SK-N-SH (cell line): ENCODE measurements at regions not wholly inside any gene's neighbourhood (a gene's known extent, or its start where the extent isn't known, plus 50 kb on each side); places are given as distances from the start of the nearest gene placed in this dataset.
"Not testable (repeated sequence)": the region's sequence is repeated elsewhere in the genome, so short reads cannot be mapped to it uniquely, and the experiment has no call there.

ENCODE experiments used
- CTCF ChIA-PET: fragments of 300-600, 350-600 bp; formaldehyde crosslinking; extraction: SDS; loops from one replicate; lab custom pipeline; 2021; lab: Yijun Ruan, JAX
- POLR2A ChIA-PET: fragments of 350-600 bp; sonication (Branson Sonifier 250); formaldehyde crosslinking; extraction: SDS; loops from one replicate; lab custom pipeline; 2020; ENCODE audit warnings: antibody characterized with exemption, inconsistent platforms; lab: Yijun Ruan, JAX
- DNase-seq: peaks from one replicate; pipeline ENCODE4 v3.0.0; 2012
- H2AFZ ChIP-seq: fragments of 200-600 bp; sonication (generic); 2 replicates; pipeline ENCODE4 v1.8.1; 2016; ENCODE audit warnings: antibody characterized with exemption, mild to moderate bottlenecking, low read depth
- H3F3A ChIP-seq: fragments of 200-600 bp; sonication (generic); replicated peaks from 2 replicates; pipeline ENCODE3; 2016; ENCODE audit warnings: antibody characterized with exemption, mild to moderate bottlenecking; ENCODE audit not compliant: insufficient read depth
- H3K27ac ChIP-seq, 2 experiments: fragments of 200-500 bp in 1 of 2; fragments of 200-600 bp in 1 of 2; sonication (Bioruptor generic) in 1 of 2; sonication (generic), shearing (Covaris generic) in 1 of 2; 2 replicates each; pipeline versions ENCODE4 v1.5.1 to v1.6.1; 2014 to 2016; ENCODE audit warnings: low read depth in 2 of 2, inconsistent platforms in 1 of 2, low read length in 1 of 2, mild to moderate bottlenecking in 1 of 2, mixed read lengths in 1 of 2
- H3K27me3 ChIP-seq: fragments of 200-600 bp; sonication (generic), shearing (Covaris generic); 2 replicates; pipeline ENCODE4 v1.6.1; 2016; ENCODE audit warnings: mixed run types; ENCODE audit not compliant: insufficient read depth
- H3K36me3 ChIP-seq, 2 experiments: fragments of 200-500 bp in 1 of 2; fragments of 200-600 bp in 1 of 2; sonication (Bioruptor generic) in 1 of 2; sonication (generic) in 1 of 2; replicated peaks in 1 of 2; 2 replicates each; pipeline versions ENCODE3 to v1.5.1; 2014 to 2016; ENCODE audit warnings: low read length in 1 of 2, mild to moderate bottlenecking in 1 of 2; ENCODE audit not compliant: insufficient read depth in 2 of 2, control insufficient read depth in 1 of 2
- H3K4me1 ChIP-seq, 2 experiments: fragments of 200-500 bp in 1 of 2; fragments of 200-600 bp in 1 of 2; sonication (Bioruptor generic) in 1 of 2; sonication (generic), shearing (Covaris generic) in 1 of 2; 2 replicates each; pipeline versions ENCODE4 v1.5.1 to v1.6.1; 2014 to 2016; ENCODE audit warnings: low read depth in 1 of 2, low read length in 1 of 2, mixed run types in 1 of 2; ENCODE audit not compliant: insufficient read depth in 2 of 2, control insufficient read depth in 1 of 2
- H3K4me2 ChIP-seq: fragments of 200-600 bp; sonication (generic), shearing (Covaris generic); 2 replicates; pipeline ENCODE4 v1.6.1; 2017; ENCODE audit warnings: mixed run types
- H3K4me3 ChIP-seq, 2 experiments: fragments of 200-500 bp in 1 of 2; fragments of 200-600 bp in 1 of 2; sonication (Bioruptor generic) in 1 of 2; sonication (generic), shearing (Covaris generic) in 1 of 2; 2 replicates each; pipeline versions ENCODE4 v1.5.1 to v1.8.1; 2014 to 2016; ENCODE audit warnings: low read depth in 2 of 2, inconsistent platforms in 1 of 2, low read length in 1 of 2, mild to moderate bottlenecking in 1 of 2, mixed read lengths in 1 of 2, moderate library complexity in 1 of 2
- H3K79me2 ChIP-seq: fragments of 200-600 bp; sonication (generic); 2 replicates; pipeline ENCODE4 v1.8.1; 2017; ENCODE audit warnings: mild to moderate bottlenecking; ENCODE audit not compliant: insufficient read depth
- H3K9ac ChIP-seq: fragments of 200-600 bp; sonication (generic); 2 replicates; pipeline ENCODE4 v1.6.1; 2017; ENCODE audit warnings: mixed run types
- H3K9me2 ChIP-seq: fragments of 200-600 bp; sonication (generic); 2 replicates; pipeline ENCODE4 v1.6.1; 2017; ENCODE audit warnings: mixed run types
- H3K9me3 ChIP-seq: fragments of 200-600 bp; sonication (generic); 2 replicates; pipeline ENCODE4 v1.6.1; 2017; ENCODE audit warnings: mixed run types, mild to moderate bottlenecking, moderate library complexity
- H4K20me1 ChIP-seq: fragments of 200-600 bp; sonication (generic); 2 replicates; pipeline ENCODE4 v1.6.1; 2017; ENCODE audit warnings: mild to moderate bottlenecking, mixed run types; ENCODE audit not compliant: insufficient read depth
- CHD2 ChIP-seq: fragments of 150-350 bp; IDR thresholded peaks from 2 replicates; pipeline ENCODE4 v1.6.1; 2018; ENCODE audit warnings: low read length; ENCODE audit not compliant: partially characterized antibody
- ELF1 ChIP-seq: IDR thresholded peaks from 2 replicates; pipeline ENCODE4 v1.4.0; 2012
- EP300 ChIP-seq, 2 experiments: IDR thresholded peaks; 2 replicates each; pipeline versions ENCODE4 v1.4.0 to v1.6.1; 2012; ENCODE audit warnings: borderline replicate concordance in 1 of 2, low read depth in 1 of 2, low read length in 1 of 2
- FOSL2 ChIP-seq: IDR thresholded peaks from 2 replicates; pipeline ENCODE4 v1.4.0; 2012; ENCODE audit warnings: low read depth, mild to moderate bottlenecking, moderate library complexity, borderline replicate concordance
- FOXJ3 ChIP-seq: sonication (generic); formaldehyde crosslinking; IDR thresholded peaks from 2 replicates; pipeline ENCODE4 v1.5.1; 2020; ENCODE audit warnings: mild to moderate bottlenecking, missing genetic modification reagents
- FOXM1 ChIP-seq: IDR thresholded peaks from 2 replicates; pipeline ENCODE4 v1.4.0; 2012; ENCODE audit warnings: low read depth, mild to moderate bottlenecking
- GATA2 ChIP-seq: sonication (generic); formaldehyde crosslinking; IDR thresholded peaks from 2 replicates; pipeline ENCODE4 v1.5.0; 2020; ENCODE audit warnings: mild to moderate bottlenecking, missing genetic modification reagents
- NFIC ChIP-seq: IDR thresholded peaks from 2 replicates; pipeline ENCODE4 v1.4.0; 2012; ENCODE audit warnings: borderline replicate concordance
- NRF1 ChIP-seq: IDR thresholded peaks from 2 replicates; pipeline ENCODE4 v1.6.1; 2012; ENCODE audit warnings: low read depth, mild to moderate bottlenecking, low read length
- PBX3 ChIP-seq: IDR thresholded peaks from 2 replicates; pipeline ENCODE4; 2012
- RAD21 ChIP-seq: IDR thresholded peaks from 2 replicates; pipeline ENCODE4 v1.6.1; 2012; ENCODE audit warnings: mild to moderate bottlenecking, low read length
- RCOR1 ChIP-seq: fragments of 150-350 bp; IDR thresholded peaks from 2 replicates; pipeline ENCODE4 v1.6.1; 2017; ENCODE audit warnings: antibody characterized with exemption, low read length
- REST ChIP-seq: IDR thresholded peaks from 2 replicates; pipeline ENCODE4 v1.6.1; 2012; ENCODE audit warnings: mild to moderate bottlenecking, low read depth, low read length, moderate library complexity
- RFX5 ChIP-seq: IDR thresholded peaks from 2 replicates; pipeline ENCODE4 v1.6.1; 2012; ENCODE audit warnings: mild to moderate bottlenecking, improper control_type of control experiment, low read length
- RXRA ChIP-seq: IDR thresholded peaks from 2 replicates; pipeline ENCODE4 v1.4.0; 2012; ENCODE audit warnings: low read depth, mild to moderate bottlenecking, borderline replicate concordance
- SIN3A ChIP-seq: IDR thresholded peaks from 2 replicates; pipeline ENCODE4 v1.6.1; 2012; ENCODE audit warnings: low read depth, mild to moderate bottlenecking, low read length, moderate library complexity, borderline replicate concordance
- SMC3 ChIP-seq: IDR thresholded peaks from 2 replicates; pipeline ENCODE4 v1.6.1; 2012; ENCODE audit warnings: low read depth, low read length, improper control_type of control experiment
- TCF12 ChIP-seq: IDR thresholded peaks from 2 replicates; pipeline ENCODE4 v1.4.0; 2012
- ZBTB33 ChIP-seq: IDR thresholded peaks from 2 replicates; pipeline ENCODE4 v1.4.0; 2012; ENCODE audit warnings: low read depth, borderline replicate concordance
- WGBS: methylation state at CpG from one replicate; pipeline ENCODE4 v1.1.6; 2017; ENCODE audit warnings: low lambda C conversion rate; 5-methylcytosine and 5-hydroxymethylcytosine counted together
- TF ChIP-seq, protein P1 (sequence below): fragments of 150-350 bp; IDR thresholded peaks from 2 replicates; pipeline ENCODE4 v1.6.1; 2016; ENCODE audit warnings: mild to moderate bottlenecking, low read depth, low read length

GRCh38 chr18:71294201-71294600, 1005.4 kb downstream of the SOCS6 start:
- H3K9me2 ChIP-seq, H3K4me3 ChIP-seq, H3K79me2 ChIP-seq, H3K4me1 ChIP-seq, DNase-seq, H3K4me2 ChIP-seq, H3K9ac ChIP-seq, H3K27me3 ChIP-seq, POLR2A ChIA-PET, H2AFZ ChIP-seq, H3K27ac ChIP-seq, H3K9me3 ChIP-seq, H4K20me1 ChIP-seq, H3K36me3 ChIP-seq, H3F3A ChIP-seq, CTCF ChIA-PET: not testable (repeated sequence)
- 80% methylated on average over 3 of the region's 3 CpGs for WGBS

DNA sequence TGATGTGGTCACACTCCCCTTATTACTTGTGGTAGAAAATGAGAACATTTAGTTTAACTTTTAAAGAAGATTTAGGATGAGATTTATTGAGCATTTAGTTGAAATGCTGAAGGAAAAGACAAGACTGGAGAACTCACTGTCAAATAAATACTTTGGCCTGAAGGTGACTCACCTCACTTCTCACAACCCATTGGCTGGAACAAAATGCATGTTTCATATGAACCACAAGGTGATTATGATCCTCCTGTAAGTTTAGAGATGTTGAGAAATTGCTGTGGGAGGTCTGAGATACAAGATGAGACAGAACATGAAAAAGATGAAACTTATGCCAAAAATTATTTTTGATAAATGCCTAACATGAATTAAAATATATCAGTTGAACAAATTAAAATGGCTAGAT, 1004.5 kb downstream of the SOCS6 start:
- no peak overlapping the region for H3K9ac ChIP-seq

More for the DNA sequence above, 1004.5 kb downstream of the SOCS6 start:
- no peaks in the 10 kb centered on the region for H3K9me3 ChIP-seq
- ChIA-PET POLR2A (no interaction called here), CTCF (no interaction called here)
- TF ChIP-seq FOXJ3 (no peak), ELF1 (no peak), EP300 (IDR thresholded peaks at IDR 0.05; ENCODE audit: borderline replicate concordance in 1 of 2, low read depth in 1 of 2, low read length in 1 of 2) (no peak), REST (no peak), GATA2 (CRISPR knock-in tag) (no peak), RXRA (no peak), TCF12 (no peak), NRF1 (no peak), FOSL2 (no peak), PBX3 (no peak), SIN3A (no peak), SMC3 (no peak), RCOR1 (no peak), ZBTB33 (no peak), NFIC (no peak), CHD2 (no peak), FOXM1 (no peak), RFX5 (no peak), RAD21 (no peak)
- TF ChIP-seq, protein P1, sequence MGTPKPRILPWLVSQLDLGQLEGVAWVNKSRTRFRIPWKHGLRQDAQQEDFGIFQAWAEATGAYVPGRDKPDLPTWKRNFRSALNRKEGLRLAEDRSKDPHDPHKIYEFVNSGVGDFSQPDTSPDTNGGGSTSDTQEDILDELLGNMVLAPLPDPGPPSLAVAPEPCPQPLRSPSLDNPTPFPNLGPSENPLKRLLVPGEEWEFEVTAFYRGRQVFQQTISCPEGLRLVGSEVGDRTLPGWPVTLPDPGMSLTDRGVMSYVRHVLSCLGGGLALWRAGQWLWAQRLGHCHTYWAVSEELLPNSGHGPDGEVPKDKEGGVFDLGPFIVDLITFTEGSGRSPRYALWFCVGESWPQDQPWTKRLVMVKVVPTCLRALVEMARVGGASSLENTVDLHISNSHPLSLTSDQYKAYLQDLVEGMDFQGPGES, result no peak
- no peak overlapping the region for H3K4me3 ChIP-seq
- no peaks in the 10 kb centered on the region for H3F3A ChIP-seq
- no peaks in the 10 kb centered on the region for H3K36me3 ChIP-seq
- H3K4me1 ChIP-seq, result peaks cover 0 to 2% of the 10 kb centered on the region in 2 experiments; a peak in 1 of 4 replicates
- no peaks in the 10 kb centered on the region; the same call in 1 of the 2 replicates for H3K9me2 ChIP-seq
- DNase-seq, result no peak
- no peaks in the 10 kb centered on the region for H3K79me2 ChIP-seq
- no peak overlapping the region for H3K27ac ChIP-seq
- H4K20me1 ChIP-seq, result no peaks in the 10 kb centered on the region
- no peaks in the 10 kb centered on the region for H3K27me3 ChIP-seq
- no peak overlapping the region for H2AFZ ChIP-seq
- H3K4me2 ChIP-seq, result no peak overlapping the region
